C4-2B (cell line): ENCODE measurements at regions not wholly inside any gene's neighbourhood (a gene's known extent, or its start where the extent isn't known, plus 50 kb on each side); places are given as distances from the start of the nearest gene placed in this dataset.

ENCODE experiments used
- ZFX ChIP-seq: fragments of 450-650 bp; IDR thresholded peaks from 2 replicates; pipeline ENCODE4 v1.6.1; 2017
- TF ChIP-seq, protein P1 (sequence below): fragments of 450-650 bp; conservative IDR thresholded peaks from 2 replicates; pipeline ENCODE4 v1.5.1; 2017; ENCODE audit warnings: mild to moderate bottlenecking

DNA sequence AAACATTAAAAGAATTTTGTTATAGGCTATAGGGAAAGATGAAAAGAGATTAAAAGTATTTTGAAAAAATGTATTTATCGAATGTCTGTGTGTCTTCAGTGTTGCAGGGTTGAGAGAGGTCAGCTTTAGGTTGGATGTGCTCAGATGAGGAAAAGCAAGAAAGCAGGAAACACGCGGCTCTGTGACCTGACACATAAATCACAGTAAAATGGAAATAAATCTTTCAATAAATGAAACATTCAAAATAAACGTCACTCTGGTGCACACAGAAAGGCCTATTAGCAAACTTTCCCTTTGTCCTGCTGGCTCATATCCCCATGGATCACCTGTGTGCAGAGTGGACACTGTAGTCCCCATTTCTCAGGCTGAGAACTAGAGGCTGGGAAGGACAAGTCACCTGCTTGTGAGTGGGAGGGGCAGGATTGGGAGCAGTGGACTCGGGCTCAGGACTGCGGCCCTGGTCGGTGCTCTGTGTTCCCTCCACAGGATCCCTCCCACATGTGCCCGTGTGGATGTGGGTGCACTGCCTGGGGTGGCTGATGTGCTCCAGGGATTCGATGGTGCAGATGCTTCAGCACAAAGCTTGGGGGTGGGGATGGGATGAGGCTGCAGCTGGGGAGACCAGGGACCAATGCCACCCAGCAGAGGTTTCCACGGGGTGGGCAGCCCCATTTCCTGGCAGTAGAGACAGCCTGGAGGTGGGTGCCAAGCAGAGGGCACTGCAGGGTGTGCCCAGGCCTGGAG, 96.0 kb upstream of the IGLL5 start:
- TF ChIP-seq, protein P1, sequence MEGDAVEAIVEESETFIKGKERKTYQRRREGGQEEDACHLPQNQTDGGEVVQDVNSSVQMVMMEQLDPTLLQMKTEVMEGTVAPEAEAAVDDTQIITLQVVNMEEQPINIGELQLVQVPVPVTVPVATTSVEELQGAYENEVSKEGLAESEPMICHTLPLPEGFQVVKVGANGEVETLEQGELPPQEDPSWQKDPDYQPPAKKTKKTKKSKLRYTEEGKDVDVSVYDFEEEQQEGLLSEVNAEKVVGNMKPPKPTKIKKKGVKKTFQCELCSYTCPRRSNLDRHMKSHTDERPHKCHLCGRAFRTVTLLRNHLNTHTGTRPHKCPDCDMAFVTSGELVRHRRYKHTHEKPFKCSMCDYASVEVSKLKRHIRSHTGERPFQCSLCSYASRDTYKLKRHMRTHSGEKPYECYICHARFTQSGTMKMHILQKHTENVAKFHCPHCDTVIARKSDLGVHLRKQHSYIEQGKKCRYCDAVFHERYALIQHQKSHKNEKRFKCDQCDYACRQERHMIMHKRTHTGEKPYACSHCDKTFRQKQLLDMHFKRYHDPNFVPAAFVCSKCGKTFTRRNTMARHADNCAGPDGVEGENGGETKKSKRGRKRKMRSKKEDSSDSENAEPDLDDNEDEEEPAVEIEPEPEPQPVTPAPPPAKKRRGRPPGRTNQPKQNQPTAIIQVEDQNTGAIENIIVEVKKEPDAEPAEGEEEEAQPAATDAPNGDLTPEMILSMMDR: no peak
- no peak for TF ChIP-seq ZFX
